Liver (tissue), 3 donors: ENCODE measurements at regions not wholly inside any gene's neighbourhood (a gene's known extent, or its start where the extent isn't known, plus 50 kb on each side); places are given as distances from the start of the nearest gene placed in this dataset.

Source experiments
- GABPA ChIP-seq, 2 donors: IDR thresholded peaks in 1 of 2; conservative IDR thresholded peaks in 1 of 2; 2 replicates each; pipeline ENCODE4 v1.6.1; 2016; ENCODE audit warnings: antibody characterized with exemption in 2 of 2, mild to moderate bottlenecking in 1 of 2, moderate library complexity in 1 of 2
- JUND ChIP-seq, 2 donors: IDR thresholded peaks; 2 replicates each; pipeline ENCODE4 v1.6.1; 2016; ENCODE audit warnings: antibody characterized with exemption in 2 of 2
- MAX ChIP-seq: IDR thresholded peaks from 2 replicates; pipeline ENCODE4 v1.6.1; 2016; ENCODE audit warnings: antibody characterized with exemption
- RXRA ChIP-seq, 2 donors: IDR thresholded peaks; 2 replicates each; pipeline ENCODE4 v1.6.1; 2017 to 2018; ENCODE audit warnings: antibody characterized with exemption in 2 of 2, mild to moderate bottlenecking in 1 of 2
- SP1 ChIP-seq: IDR thresholded peaks from 2 replicates; pipeline ENCODE4 v1.6.1; 2018; ENCODE audit warnings: antibody characterized with exemption, mild to moderate bottlenecking
- TAF1 ChIP-seq: conservative IDR thresholded peaks from 2 replicates; pipeline ENCODE4 v1.6.1; 2016; ENCODE audit warnings: antibody characterized with exemption, mild to moderate bottlenecking
- YY1 ChIP-seq: IDR thresholded peaks from 2 replicates; pipeline ENCODE4 v1.6.1; 2016; ENCODE audit warnings: antibody characterized with exemption, mild to moderate bottlenecking
- TF ChIP-seq, protein P1 (sequence below): fragments of 150-350 bp; IDR thresholded peaks from 2 replicates; pipeline ENCODE4 v1.5.1; 2017; ENCODE audit warnings: improper control_type of control experiment, low read depth, low read length; ENCODE audit not compliant: missing input control
- TF ChIP-seq, protein P2 (sequence below): IDR thresholded peaks from 2 replicates; pipeline ENCODE4 v1.6.1; 2016; ENCODE audit warnings: antibody characterized with exemption
- TF ChIP-seq, protein P3 (sequence below): IDR thresholded peaks from 2 replicates; pipeline ENCODE4 v1.6.1; 2016; ENCODE audit warnings: antibody characterized with exemption
- donor health status: healthy.
- donor health status: healthy.

DNA sequence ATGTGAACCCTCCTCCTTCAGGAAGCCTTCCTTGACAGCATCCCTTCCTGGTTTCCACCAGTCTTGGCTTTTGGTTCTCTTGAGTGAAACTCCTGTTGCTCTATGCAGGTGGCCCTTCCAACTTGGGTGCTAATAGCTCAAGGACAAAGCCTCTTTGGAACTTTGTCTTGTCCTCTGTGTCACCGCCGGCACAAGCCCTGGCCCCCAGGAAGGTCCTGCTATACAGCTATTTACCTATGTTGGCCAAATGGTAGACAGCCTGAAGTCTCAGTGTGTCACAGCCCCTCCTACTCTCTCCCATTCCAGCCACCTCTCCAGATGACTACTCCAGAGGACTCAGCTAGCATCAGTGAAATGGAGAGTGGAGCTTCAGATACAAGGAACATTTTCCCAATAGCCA, 94.7 kb upstream of the ZNF618 start:
- TF ChIP-seq MAX (no peak), GABPA (IDR thresholded peaks at IDR 0.05 in 1 of 2, conservative IDR thresholded peaks at IDR 0.05 in 1 of 2) (no peak), YY1 (no peak), SP1 (no peak), RXRA (IDR thresholded peaks at IDR 0.05) (no peak), TAF1 (no peak), JUND (IDR thresholded peaks at IDR 0.05) (no peak)
- TF ChIP-seq, protein P1, sequence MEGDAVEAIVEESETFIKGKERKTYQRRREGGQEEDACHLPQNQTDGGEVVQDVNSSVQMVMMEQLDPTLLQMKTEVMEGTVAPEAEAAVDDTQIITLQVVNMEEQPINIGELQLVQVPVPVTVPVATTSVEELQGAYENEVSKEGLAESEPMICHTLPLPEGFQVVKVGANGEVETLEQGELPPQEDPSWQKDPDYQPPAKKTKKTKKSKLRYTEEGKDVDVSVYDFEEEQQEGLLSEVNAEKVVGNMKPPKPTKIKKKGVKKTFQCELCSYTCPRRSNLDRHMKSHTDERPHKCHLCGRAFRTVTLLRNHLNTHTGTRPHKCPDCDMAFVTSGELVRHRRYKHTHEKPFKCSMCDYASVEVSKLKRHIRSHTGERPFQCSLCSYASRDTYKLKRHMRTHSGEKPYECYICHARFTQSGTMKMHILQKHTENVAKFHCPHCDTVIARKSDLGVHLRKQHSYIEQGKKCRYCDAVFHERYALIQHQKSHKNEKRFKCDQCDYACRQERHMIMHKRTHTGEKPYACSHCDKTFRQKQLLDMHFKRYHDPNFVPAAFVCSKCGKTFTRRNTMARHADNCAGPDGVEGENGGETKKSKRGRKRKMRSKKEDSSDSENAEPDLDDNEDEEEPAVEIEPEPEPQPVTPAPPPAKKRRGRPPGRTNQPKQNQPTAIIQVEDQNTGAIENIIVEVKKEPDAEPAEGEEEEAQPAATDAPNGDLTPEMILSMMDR: no peak
- TF ChIP-seq, protein P2, sequence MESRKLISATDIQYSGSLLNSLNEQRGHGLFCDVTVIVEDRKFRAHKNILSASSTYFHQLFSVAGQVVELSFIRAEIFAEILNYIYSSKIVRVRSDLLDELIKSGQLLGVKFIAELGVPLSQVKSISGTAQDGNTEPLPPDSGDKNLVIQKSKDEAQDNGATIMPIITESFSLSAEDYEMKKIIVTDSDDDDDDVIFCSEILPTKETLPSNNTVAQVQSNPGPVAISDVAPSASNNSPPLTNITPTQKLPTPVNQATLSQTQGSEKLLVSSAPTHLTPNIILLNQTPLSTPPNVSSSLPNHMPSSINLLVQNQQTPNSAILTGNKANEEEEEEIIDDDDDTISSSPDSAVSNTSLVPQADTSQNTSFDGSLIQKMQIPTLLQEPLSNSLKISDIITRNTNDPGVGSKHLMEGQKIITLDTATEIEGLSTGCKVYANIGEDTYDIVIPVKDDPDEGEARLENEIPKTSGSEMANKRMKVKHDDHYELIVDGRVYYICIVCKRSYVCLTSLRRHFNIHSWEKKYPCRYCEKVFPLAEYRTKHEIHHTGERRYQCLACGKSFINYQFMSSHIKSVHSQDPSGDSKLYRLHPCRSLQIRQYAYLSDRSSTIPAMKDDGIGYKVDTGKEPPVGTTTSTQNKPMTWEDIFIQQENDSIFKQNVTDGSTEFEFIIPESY: no peak
- TF ChIP-seq, protein P3, sequence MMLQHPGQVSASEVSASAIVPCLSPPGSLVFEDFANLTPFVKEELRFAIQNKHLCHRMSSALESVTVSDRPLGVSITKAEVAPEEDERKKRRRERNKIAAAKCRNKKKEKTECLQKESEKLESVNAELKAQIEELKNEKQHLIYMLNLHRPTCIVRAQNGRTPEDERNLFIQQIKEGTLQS: no peak
